GM23248 (cell line): ENCODE measurements at regions not wholly inside any gene's neighbourhood (a gene's known extent, or its start where the extent isn't known, plus 50 kb on each side); places are given as distances from the start of the nearest gene placed in this dataset.
"Not testable (repeated sequence)": the region's sequence is repeated elsewhere in the genome, so short reads cannot be mapped to it uniquely, and the experiment has no call there.

Experiments used
- DNase-seq: peaks from one replicate; pipeline ENCODE4 v3.0.0-alpha.2; 2015
- H2AFZ ChIP-seq: fragments of 200-600 bp; sonication (generic); 2 replicates; pipeline ENCODE4 v1.6.1; 2016; ENCODE audit warnings: antibody characterized with exemption
- H3F3A ChIP-seq: fragments of 200-600 bp; sonication (generic); 2 replicates; pipeline ENCODE4 v1.6.1; 2016; ENCODE audit warnings: mild to moderate bottlenecking, antibody characterized with exemption, mixed run types; ENCODE audit not compliant: insufficient read depth
- H3K27ac ChIP-seq: fragments of 200-600 bp; sonication (generic); 2 replicates; pipeline ENCODE4 v1.5.1; 2016; ENCODE audit warnings: mild to moderate bottlenecking
- H3K27me3 ChIP-seq: fragments of 200-600 bp; sonication (generic); replicated peaks from 2 replicates; pipeline ENCODE4 v1.6.1; 2016; ENCODE audit warnings: mild to moderate bottlenecking; ENCODE audit not compliant: insufficient read depth
- H3K36me3 ChIP-seq: fragments of 200-600 bp; sonication (generic); 2 replicates; pipeline ENCODE4 v1.6.1; 2016; ENCODE audit warnings: low read depth, mild to moderate bottlenecking
- H3K4me1 ChIP-seq: fragments of 200-600 bp; sonication (generic); 2 replicates; pipeline ENCODE4 v1.6.1; 2016; ENCODE audit warnings: mild to moderate bottlenecking; ENCODE audit not compliant: insufficient read depth
- H3K4me2 ChIP-seq: fragments of 200-600 bp; sonication (generic); one replicate; pipeline ENCODE4 v1.6.1; 2016; ENCODE audit warnings: mild to moderate bottlenecking; ENCODE audit not compliant: unreplicated experiment
- H3K4me3 ChIP-seq: fragments of 200-600 bp; sonication (generic); 2 replicates; pipeline ENCODE4 v1.5.1; 2016; ENCODE audit warnings: mild to moderate bottlenecking
- H3K79me2 ChIP-seq: fragments of 200-600 bp; sonication (generic); 2 replicates; pipeline ENCODE4 v1.6.1; 2016; ENCODE audit warnings: mild to moderate bottlenecking; ENCODE audit not compliant: insufficient read depth
- H3K9ac ChIP-seq: fragments of 200-600 bp; sonication (generic); 2 replicates; pipeline ENCODE4 v1.6.1; 2016; ENCODE audit warnings: mild to moderate bottlenecking
- H3K9me2 ChIP-seq: fragments of 200-600 bp; sonication (generic); 2 replicates; pipeline ENCODE4 v1.6.1; 2016; ENCODE audit warnings: mixed run types, mild to moderate bottlenecking, moderate library complexity; ENCODE audit not compliant: insufficient read depth
- H3K9me3 ChIP-seq: fragments of 200-600 bp; sonication (generic); one replicate; pipeline ENCODE4 v1.6.1; 2017; ENCODE audit warnings: low read depth
- H4K20me1 ChIP-seq: fragments of 200-600 bp; sonication (generic); 2 replicates; pipeline ENCODE4 v1.6.0; 2016; ENCODE audit not compliant: insufficient read depth
- EZH2 ChIP-seq: fragments of 200-600 bp; sonication (generic); IDR thresholded peaks from 2 replicates; pipeline ENCODE4 v1.6.1; 2018; ENCODE audit warnings: antibody characterized with exemption, mild to moderate bottlenecking; ENCODE audit not compliant: insufficient read depth, poor library complexity, severe bottlenecking
- EZH2phosphoT487 ChIP-seq: fragments of 200-600 bp; sonication (generic); IDR thresholded peaks from 2 replicates; pipeline ENCODE4 v1.6.1; 2018; ENCODE audit warnings: antibody characterized with exemption, moderate library complexity, mild to moderate bottlenecking, low read depth; ENCODE audit not compliant: insufficient read depth
- WGBS, 2 experiments: methylation state at CpG; one replicate each; pipeline ENCODE4 v1.1.6; 2015 to 2017; ENCODE audit warnings: low lambda C conversion rate in 2 of 2, low coverage in 1 of 2; ENCODE audit errors: missing lambda C conversion rate in 2 of 2; 5-methylcytosine and 5-hydroxymethylcytosine counted together
- in situ Hi-C: fragments of 300-500 bp; cut with MboI; formaldehyde crosslinking; loops from 2 replicates; pipeline ENCODE4 v1.15.0; 2020

DNA sequence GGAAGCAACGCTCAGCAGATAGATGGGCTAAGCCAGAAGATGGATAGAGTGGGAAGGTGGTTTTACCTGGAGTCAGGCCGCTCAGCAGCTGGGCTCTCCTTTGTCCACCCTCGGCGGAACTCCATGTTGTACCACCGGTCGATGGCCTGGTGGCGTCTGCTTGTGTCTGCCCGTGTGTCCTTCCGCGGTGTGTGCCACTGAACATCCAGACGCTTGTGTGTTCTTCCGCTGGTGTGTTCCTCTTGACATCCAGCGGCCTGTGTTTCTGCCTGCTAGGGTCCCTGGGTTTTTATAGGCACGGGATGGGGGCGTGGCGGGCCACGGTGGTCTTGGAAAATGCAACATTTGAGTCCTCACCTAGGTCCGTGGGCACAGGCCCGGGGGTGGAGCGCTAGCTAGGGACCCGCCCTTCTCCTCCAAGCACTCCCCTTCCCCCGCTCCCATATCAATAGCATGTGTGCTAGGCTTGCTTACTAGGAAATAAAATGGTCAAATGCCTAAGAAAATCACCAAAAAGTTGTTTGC is 1431.7 kb upstream of the ACVR2A start:
- H3K9me3 ChIP-seq, result no peaks in the 10 kb centered on the region
- no peak overlapping the region for H3K4me3 ChIP-seq
- H3K9me2 ChIP-seq, result no peaks in the 10 kb centered on the region
- WGBS, 2 experiments, result 80 to 83% methylated on average over 19 to 22 of the region's 22 CpGs
- no peak overlapping the region for H2AFZ ChIP-seq
- H3F3A ChIP-seq, result no peaks in the 10 kb centered on the region
- no peaks in the 10 kb centered on the region for H3K79me2 ChIP-seq
- DNase-seq, result no peak
- TF ChIP-seq EZH2phosphoT487 (no peak), EZH2 (no peak)
- H3K9ac ChIP-seq, result no peak overlapping the region
- no peak overlapping the region for H3K27ac ChIP-seq
- no peaks in the 10 kb centered on the region for H4K20me1 ChIP-seq
- H3K4me1 ChIP-seq, result no peaks in the 10 kb centered on the region
- no peaks in the 10 kb centered on the region for H3K27me3 ChIP-seq
- in situ Hi-C loops, result no loop called here
- no peak overlapping the region for H3K4me2 ChIP-seq
- no peaks in the 10 kb centered on the region for H3K36me3 ChIP-seq

DNA sequence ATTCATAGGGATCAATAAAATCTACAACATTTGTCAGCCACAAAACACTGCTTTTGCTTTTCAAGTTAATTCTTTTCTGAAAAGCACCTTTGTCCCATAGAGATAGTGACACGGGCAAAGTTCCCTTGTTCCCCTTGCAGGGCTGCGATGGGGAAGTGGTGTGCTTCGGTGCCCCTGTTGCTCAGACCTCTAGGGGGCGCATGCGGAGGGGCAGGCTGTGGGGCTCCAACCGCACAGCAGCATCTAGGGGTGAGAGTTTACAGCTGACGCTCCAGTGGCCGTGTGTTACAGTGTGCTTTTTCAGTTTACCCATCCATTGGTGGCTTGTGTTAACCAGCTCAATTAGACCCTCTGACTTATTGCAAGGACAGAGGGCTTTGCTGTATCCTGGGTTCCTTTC is 1432.2 kb upstream of the ACVR2A start:
- no peaks in the 10 kb centered on the region for H3K4me1 ChIP-seq
- no peaks in the 10 kb centered on the region for H3K36me3 ChIP-seq
- H3K4me2 ChIP-seq, result no peak overlapping the region
- H3F3A ChIP-seq, result no peaks in the 10 kb centered on the region
- H2AFZ ChIP-seq, result no peak overlapping the region
- H3K27me3 ChIP-seq, result no peaks in the 10 kb centered on the region
- H3K4me3 ChIP-seq, result no peak overlapping the region
- in situ Hi-C loops, result no loop called here
- whole genome bisulfite sequencing, 2 experiments, result 72 to 84% methylated on average over 8 of the region's 8 CpGs
- H3K9me3 ChIP-seq, result no peaks in the 10 kb centered on the region
- no peak for DNase-seq
- H4K20me1 ChIP-seq, result no peaks in the 10 kb centered on the region
- H3K27ac ChIP-seq, result no peak overlapping the region
- H3K79me2 ChIP-seq, result no peaks in the 10 kb centered on the region
- no peaks in the 10 kb centered on the region for H3K9me2 ChIP-seq
- no peak overlapping the region for H3K9ac ChIP-seq
- TF ChIP-seq EZH2phosphoT487 (no peak), EZH2 (no peak)

GRCh38 chr2:146405402-146406309 is 1439.2 kb upstream of the ACVR2A start:
- not testable (repeated sequence) for H3F3A ChIP-seq, H3K4me3 ChIP-seq, DNase-seq

DNA sequence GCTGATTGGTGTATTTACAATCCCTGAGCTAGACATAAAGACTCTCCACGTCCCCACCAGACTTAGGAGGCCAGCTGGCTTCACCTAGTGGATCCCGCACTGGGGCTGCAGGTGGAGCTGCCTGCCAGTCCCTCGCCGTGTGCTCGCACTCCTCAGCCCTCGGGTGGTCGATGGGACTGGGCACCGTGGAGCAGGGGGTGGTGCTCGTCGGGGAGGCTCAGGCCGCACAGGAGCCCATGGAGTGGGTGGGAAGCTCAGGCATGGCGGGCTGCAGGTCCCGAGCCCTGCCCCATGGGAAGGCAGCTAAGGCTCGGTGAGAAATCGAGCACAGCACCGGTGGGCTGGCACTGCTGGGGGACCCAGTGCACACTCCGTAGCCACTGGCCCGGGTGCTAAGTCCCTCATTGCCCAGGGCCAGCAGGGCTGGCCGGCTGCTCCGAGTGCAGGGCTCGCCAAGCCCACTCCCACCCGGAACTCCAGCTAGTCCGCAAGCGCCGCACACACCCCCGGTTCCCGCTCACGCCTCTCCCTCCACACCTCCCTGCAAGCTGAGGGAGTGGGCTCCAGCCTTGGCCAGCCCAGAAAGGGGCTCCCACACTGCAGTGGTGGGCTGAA is 1441.2 kb upstream of the ACVR2A start:
- H3K27me3 ChIP-seq, H3K79me2 ChIP-seq, H2AFZ ChIP-seq, H3K4me1 ChIP-seq, H3K36me3 ChIP-seq, H3K4me2 ChIP-seq, DNase-seq, H3K9ac ChIP-seq, H3K27ac ChIP-seq, H3K9me2 ChIP-seq, in situ Hi-C loops, H3K9me3 ChIP-seq, H3K4me3 ChIP-seq, H4K20me1 ChIP-seq, H3F3A ChIP-seq: not testable (repeated sequence)
- WGBS, 2 experiments, result 79 to 82% methylated on average over 25 of the region's 28 CpGs

More at GRCh38 chr2:146405402-146406309, 1439.2 kb upstream of the ACVR2A start:
- H3K27ac ChIP-seq, H3K9me3 ChIP-seq, H3K27me3 ChIP-seq, H3K36me3 ChIP-seq, H3K9ac ChIP-seq, H3K79me2 ChIP-seq, H3K4me2 ChIP-seq, H3K9me2 ChIP-seq, H2AFZ ChIP-seq, H4K20me1 ChIP-seq, in situ Hi-C loops, H3K4me1 ChIP-seq: not testable (repeated sequence)
- WGBS, 2 experiments, result 84 to 86% methylated on average over 25 to 30 of the region's 30 CpGs
